ENCODE measurements at regions not wholly inside any gene's neighbourhood (a gene's known extent, or its start where the extent isn't known, plus 50 kb on each side); places are given as distances from the start of the nearest gene placed in this dataset.

GRCh38 chr2:139156730-139157129, 376.5 kb upstream of the NXPH2 start:
- FAIRE-seq: no peak
- TF ChIP-seq TAF1 (IDR thresholded peaks at IDR 0.05; ENCODE audit: low read depth, low read length) (no peak), POU2F2 (IDR thresholded peaks at IDR 0.05; ENCODE audit: low read depth, low read length) (no peak), POLR2AphosphoS5 (IDR thresholded peaks at IDR 0.05; ENCODE audit: low read depth, low read length) (no peak), POLR2A (IDR thresholded peaks at IDR 0.05; ENCODE audit: low read depth, low read length) (no peak), SPI1 (IDR thresholded peaks at IDR 0.05; ENCODE audit: low read depth, low read length) (no peak), PAX5 (IDR thresholded peaks at IDR 0.05; ENCODE audit: insufficient read depth, low read length, severe bottlenecking) (no peak)
- DNase-seq (ENCODE audit: insufficient read length, low spot score): no peak

GRCh38 chr2:139155991-139156390, 375.8 kb upstream of the NXPH2 start:
- FAIRE-seq: no peak
- no peak for DNase-seq (ENCODE audit: insufficient read length, low spot score)
- TF ChIP-seq POLR2A (IDR thresholded peaks at IDR 0.05; ENCODE audit: low read depth, low read length): no peak
- no peak for TF ChIP-seq TAF1 (IDR thresholded peaks at IDR 0.05; ENCODE audit: low read depth, low read length)
- no peak for TF ChIP-seq POLR2AphosphoS5 (IDR thresholded peaks at IDR 0.05; ENCODE audit: low read depth, low read length)
- TF ChIP-seq PAX5 (IDR thresholded peaks at IDR 0.05; ENCODE audit: insufficient read depth, low read length, severe bottlenecking): no peak
- no peak for TF ChIP-seq POU2F2 (IDR thresholded peaks at IDR 0.05; ENCODE audit: low read depth, low read length)
- no peak for TF ChIP-seq SPI1 (IDR thresholded peaks at IDR 0.05; ENCODE audit: low read depth, low read length)

DNA sequence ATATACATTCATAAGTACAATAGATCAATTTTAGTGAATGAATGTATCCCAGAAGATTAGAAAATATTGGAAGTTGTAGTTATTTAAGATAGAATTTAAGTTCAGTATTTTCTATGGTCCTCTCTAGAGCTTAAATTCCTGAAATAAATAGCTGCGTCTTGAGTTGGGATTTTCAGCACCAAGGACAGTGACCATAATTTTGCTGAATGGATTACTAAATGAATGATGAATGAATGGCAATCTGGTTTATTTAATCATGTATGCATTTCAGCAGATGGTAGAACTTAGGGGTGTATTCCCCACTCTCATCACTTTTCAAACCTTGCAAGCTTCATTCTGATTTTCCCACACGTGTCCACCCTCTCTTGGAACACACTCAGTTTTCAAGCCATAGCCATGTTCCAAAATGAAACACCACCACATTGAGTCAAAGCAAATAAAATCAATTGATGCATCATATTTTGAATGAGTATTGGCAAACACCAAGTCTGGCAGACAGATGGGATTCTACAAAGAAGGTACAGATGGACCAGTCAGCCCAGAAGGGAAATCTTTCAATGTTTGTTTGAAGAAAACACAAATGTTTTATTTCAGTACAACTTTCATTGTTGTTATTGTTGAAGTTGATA, 362.2 kb upstream of the NXPH2 start:
- no peak for FAIRE-seq
- TF ChIP-seq PAX5 (IDR thresholded peaks at IDR 0.05; ENCODE audit: insufficient read depth, low read length, severe bottlenecking) (no peak), POLR2AphosphoS5 (IDR thresholded peaks at IDR 0.05; ENCODE audit: low read depth, low read length) (no peak), POU2F2 (IDR thresholded peaks at IDR 0.05; ENCODE audit: low read depth, low read length) (no peak), POLR2A (IDR thresholded peaks at IDR 0.05; ENCODE audit: low read depth, low read length) (no peak), SPI1 (IDR thresholded peaks at IDR 0.05; ENCODE audit: low read depth, low read length) (no peak), TAF1 (IDR thresholded peaks at IDR 0.05; ENCODE audit: low read depth, low read length) (no peak)
- DNase-seq (ENCODE audit: insufficient read length, low spot score): no peak

DNA sequence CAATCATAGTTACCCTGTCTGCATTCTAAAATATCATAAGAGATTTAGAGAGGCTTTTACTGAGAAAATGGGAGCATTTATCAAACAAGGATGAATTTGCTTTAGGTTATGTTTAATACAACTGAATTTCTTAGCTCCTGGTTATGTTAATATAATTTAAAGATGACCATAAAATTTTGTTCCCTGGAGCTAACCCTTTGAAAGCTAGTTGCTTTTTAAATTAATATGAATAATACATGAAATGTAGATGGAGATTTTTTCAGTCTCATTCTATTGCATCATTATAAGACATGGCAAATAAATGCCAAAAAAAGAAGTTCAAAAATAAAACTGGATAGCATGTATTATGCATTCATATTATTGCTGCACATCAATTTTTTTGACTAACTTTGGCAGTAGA, 344.1 kb upstream of the NXPH2 start:
- FAIRE-seq: no peak

GRCh38 chr2:139123795-139124194, 343.6 kb upstream of the NXPH2 start:
- FAIRE-seq (no peak), DNase-seq (ENCODE audit: insufficient read length, low spot score) (no peak)
- TF ChIP-seq SPI1 (IDR thresholded peaks at IDR 0.05; ENCODE audit: low read depth, low read length): no peak
- no peak for TF ChIP-seq PAX5 (IDR thresholded peaks at IDR 0.05; ENCODE audit: insufficient read depth, low read length, severe bottlenecking)
- TF ChIP-seq POLR2AphosphoS5 (IDR thresholded peaks at IDR 0.05; ENCODE audit: low read depth, low read length): no peak
- TF ChIP-seq POLR2A (IDR thresholded peaks at IDR 0.05; ENCODE audit: low read depth, low read length): no peak

More for the DNA sequence above, 344.1 kb upstream of the NXPH2 start:
- no peak for DNase-seq (ENCODE audit: insufficient read length, low spot score)
- no peak for TF ChIP-seq POU2F2 (IDR thresholded peaks at IDR 0.05; ENCODE audit: low read depth, low read length)
- no peak for TF ChIP-seq POLR2A (IDR thresholded peaks at IDR 0.05; ENCODE audit: low read depth, low read length)
- no peak for TF ChIP-seq TAF1 (IDR thresholded peaks at IDR 0.05; ENCODE audit: low read depth, low read length)
- no peak for TF ChIP-seq PAX5 (IDR thresholded peaks at IDR 0.05; ENCODE audit: insufficient read depth, low read length, severe bottlenecking)
- no peak for TF ChIP-seq SPI1 (IDR thresholded peaks at IDR 0.05; ENCODE audit: low read depth, low read length)
- no peak for TF ChIP-seq POLR2AphosphoS5 (IDR thresholded peaks at IDR 0.05; ENCODE audit: low read depth, low read length)

GRCh38 chr2:139122711-139123158, 342.5 kb upstream of the NXPH2 start:
- no peak for TF ChIP-seq TAF1 (IDR thresholded peaks at IDR 0.05; ENCODE audit: low read depth, low read length)
- no peak for TF ChIP-seq SPI1 (IDR thresholded peaks at IDR 0.05; ENCODE audit: low read depth, low read length)
- no peak for TF ChIP-seq POU2F2 (IDR thresholded peaks at IDR 0.05; ENCODE audit: low read depth, low read length)
- no peak for TF ChIP-seq PAX5 (IDR thresholded peaks at IDR 0.05; ENCODE audit: insufficient read depth, low read length, severe bottlenecking)
- no peak for TF ChIP-seq POLR2A (IDR thresholded peaks at IDR 0.05; ENCODE audit: low read depth, low read length)
- TF ChIP-seq POLR2AphosphoS5 (IDR thresholded peaks at IDR 0.05; ENCODE audit: low read depth, low read length): no peak
- FAIRE-seq: no peak

DNA sequence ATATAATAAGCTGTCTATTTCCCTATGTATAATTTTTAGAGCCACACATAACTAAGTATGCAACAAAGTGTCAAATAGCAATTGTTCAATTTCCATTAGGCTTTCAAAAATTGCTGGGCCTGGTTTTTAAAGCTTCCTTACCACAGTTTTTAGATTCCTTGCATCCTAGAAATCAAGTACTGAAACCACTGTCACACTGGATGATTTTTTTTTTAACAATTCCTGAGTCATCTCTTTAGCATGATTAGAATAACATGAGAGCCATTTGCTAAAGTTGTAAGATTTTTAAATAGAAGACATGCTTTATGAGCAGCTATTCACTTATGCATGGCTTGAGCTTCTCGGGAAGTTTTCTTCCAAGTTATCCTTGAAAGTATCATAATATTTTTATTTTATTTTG, 319.5 kb upstream of the NXPH2 start:
- FAIRE-seq (no peak), DNase-seq (ENCODE audit: insufficient read length, low spot score) (no peak)
- no peak for TF ChIP-seq PAX5 (IDR thresholded peaks at IDR 0.05; ENCODE audit: insufficient read depth, low read length, severe bottlenecking)

More at GRCh38 chr2:139122711-139123158, 342.5 kb upstream of the NXPH2 start:
- DNase-seq (ENCODE audit: insufficient read length, low spot score): no peak

GRCh38 chr2:139098961-139099360, 318.8 kb upstream of the NXPH2 start:
- TF ChIP-seq TAF1 (IDR thresholded peaks at IDR 0.05; ENCODE audit: low read depth, low read length) (no peak), PAX5 (IDR thresholded peaks at IDR 0.05; ENCODE audit: insufficient read depth, low read length, severe bottlenecking) (no peak), POLR2A (IDR thresholded peaks at IDR 0.05; ENCODE audit: low read depth, low read length) (no peak), POLR2AphosphoS5 (IDR thresholded peaks at IDR 0.05; ENCODE audit: low read depth, low read length) (no peak), POU2F2 (IDR thresholded peaks at IDR 0.05; ENCODE audit: low read depth, low read length) (no peak), SPI1 (IDR thresholded peaks at IDR 0.05; ENCODE audit: low read depth, low read length) (no peak)
- FAIRE-seq: no peak
- DNase-seq (ENCODE audit: insufficient read length, low spot score): no peak

DNA sequence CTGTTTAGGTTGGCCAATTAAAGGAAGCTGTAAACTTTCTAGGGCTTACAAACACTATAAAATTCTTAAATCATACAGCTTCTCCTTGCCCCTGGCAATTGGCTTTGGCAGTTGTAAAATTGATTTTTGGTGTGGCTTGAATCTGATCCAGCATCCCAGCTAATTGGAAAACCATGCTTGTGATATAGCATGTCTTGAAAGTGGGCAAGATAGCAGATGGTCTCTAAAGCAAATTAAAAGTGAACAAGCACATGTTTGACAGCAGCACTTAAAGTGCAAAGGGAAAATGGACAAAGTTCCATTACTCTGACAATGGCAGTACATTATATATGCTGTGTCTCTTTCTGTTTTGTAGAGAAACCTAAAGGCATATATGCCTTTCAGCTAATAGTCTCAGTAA, 302.9 kb upstream of the NXPH2 start:
- TF ChIP-seq POLR2AphosphoS5 (IDR thresholded peaks at IDR 0.05; ENCODE audit: low read depth, low read length) (no peak), POU2F2 (IDR thresholded peaks at IDR 0.05; ENCODE audit: low read depth, low read length) (no peak), PAX5 (IDR thresholded peaks at IDR 0.05; ENCODE audit: insufficient read depth, low read length, severe bottlenecking) (no peak), POLR2A (IDR thresholded peaks at IDR 0.05; ENCODE audit: low read depth, low read length) (no peak), TAF1 (IDR thresholded peaks at IDR 0.05; ENCODE audit: low read depth, low read length) (no peak), SPI1 (IDR thresholded peaks at IDR 0.05; ENCODE audit: low read depth, low read length) (no peak)
- DNase-seq (ENCODE audit: insufficient read length, low spot score): no peak
- no peak for FAIRE-seq

- DNase-seq (ENCODE audit: insufficient read length, low spot score): no peak
- no peak for FAIRE-seq
- TF ChIP-seq POU2F2 (IDR thresholded peaks at IDR 0.05; ENCODE audit: low read depth, low read length) (no peak), POLR2A (IDR thresholded peaks at IDR 0.05; ENCODE audit: low read depth, low read length) (no peak), POLR2AphosphoS5 (IDR thresholded peaks at IDR 0.05; ENCODE audit: low read depth, low read length) (no peak), SPI1 (IDR thresholded peaks at IDR 0.05; ENCODE audit: low read depth, low read length) (no peak), PAX5 (IDR thresholded peaks at IDR 0.05; ENCODE audit: insufficient read depth, low read length, severe bottlenecking) (no peak), TAF1 (IDR thresholded peaks at IDR 0.05; ENCODE audit: low read depth, low read length) (no peak)
These were observed 300.1 kb upstream of the NXPH2 start for GRCh38 chr2:139080244-139080643.

Measured in GM12891 (cell line).